Endothelial cell of umbilical vein (primary cell): ENCODE measurements at regions not wholly inside any gene's neighbourhood (a gene's known extent, or its start where the extent isn't known, plus 50 kb on each side); places are given as distances from the start of the nearest gene placed in this dataset.

ENCODE experiments used
- BruUV-seq: library from RNA; stranded (reverse); fragments of 400-500 nt; replicated peaks from 2 replicates; lab custom pipeline; 2021; lab: Mats Ljungman, UMichigan
- CTCF ChIA-PET: fragments of 300-600, 350-600 bp; sonication (Branson Sonifier 250); formaldehyde crosslinking; loops from one replicate; lab custom pipeline; 2021; ENCODE audit warnings: antibody characterized with exemption, inconsistent platforms; lab: Charles Lee
- POLR2A ChIA-PET: fragments of 300-600, 350-600 bp; sonication (Branson Sonifier 250); formaldehyde crosslinking; loops from one replicate; lab custom pipeline; 2021; ENCODE audit warnings: antibody characterized with exemption, inconsistent platforms; lab: Charles Lee
- DNase-seq: peaks from one replicate; pipeline ENCODE4 v3.0.0-alpha.2; 2011; ENCODE audit warnings: low read depth, low spot score
- FAIRE-seq: peaks from 2 replicates; lab custom pipeline; 2011; peaks lifted over from hg19 to GRCh38; lab: Jason Lieb, UNC
- H2AFZ ChIP-seq: 2 replicates; pipeline ENCODE4 v1.6.0; 2012; ENCODE audit warnings: low read depth, low read length, control low read depth, inconsistent platforms
- H3K27ac ChIP-seq: 2 replicates; pipeline ENCODE4 v1.5.1; 2011; ENCODE audit warnings: low read depth, mild to moderate bottlenecking, control low read depth, low read length, moderate library complexity; ENCODE audit not compliant: insufficient read depth
- H3K27me3 ChIP-seq, 2 experiments: 2 replicates each; pipeline versions ENCODE4 v1.6.0 to v1.6.1; 2011; ENCODE audit warnings: low read length in 2 of 2, mixed read lengths in 1 of 2; ENCODE audit not compliant: control insufficient read depth in 2 of 2, insufficient read depth in 2 of 2
- H3K36me3 ChIP-seq, 2 experiments: 2 replicates in 1 of 2; 3 replicates in 1 of 2; pipeline ENCODE4 v1.5.1; 2011; ENCODE audit warnings: low read length in 2 of 2, mild to moderate bottlenecking in 1 of 2, moderate library complexity in 1 of 2; ENCODE audit not compliant: control insufficient read depth in 2 of 2, insufficient read depth in 2 of 2; ENCODE audit errors: extremely low read depth in 1 of 2
- H3K4me1 ChIP-seq: 3 replicates; pipeline ENCODE4 v1.5.1; 2011; ENCODE audit warnings: mild to moderate bottlenecking, low read length; ENCODE audit not compliant: control insufficient read depth, insufficient read depth; ENCODE audit errors: extremely low read depth
- H3K4me2 ChIP-seq: 2 replicates; pipeline ENCODE4 v1.6.1; 2011; ENCODE audit warnings: low read length, control low read depth, mixed read lengths; ENCODE audit not compliant: insufficient read depth
- H3K4me3 ChIP-seq, 3 experiments: fragments of 200-600 bp in 1 of 3; sonication (generic), shearing (Covaris generic) in 1 of 3; replicated peaks in 1 of 3; 2 replicates each; pipeline ENCODE4 v1.5.1; 2011 to 2016; ENCODE audit warnings: control low read depth in 3 of 3, low read length in 3 of 3, mild to moderate bottlenecking in 2 of 3, inconsistent platforms in 1 of 3, low read depth in 1 of 3, moderate library complexity in 1 of 3; ENCODE audit not compliant: insufficient read depth in 1 of 3
- H3K79me2 ChIP-seq: 2 replicates; pipeline ENCODE4 v1.6.0; 2012; ENCODE audit warnings: low read length, inconsistent platforms; ENCODE audit not compliant: control insufficient read depth, insufficient read depth
- H3K9ac ChIP-seq: replicated peaks from 2 replicates; pipeline ENCODE3; 2011; ENCODE audit warnings: low read length, control low read depth; ENCODE audit not compliant: insufficient read depth; ENCODE audit errors: extremely low read depth
- H3K9me1 ChIP-seq: replicated peaks from 3 replicates; pipeline ENCODE4 v1.6.0; 2011; ENCODE audit warnings: mild to moderate bottlenecking, low read length; ENCODE audit not compliant: control insufficient read depth, insufficient read depth; ENCODE audit errors: extremely low read depth
- H3K9me3 ChIP-seq: replicated peaks from 2 replicates; pipeline ENCODE4 v1.5.1; 2012; ENCODE audit warnings: low read length, inconsistent platforms; ENCODE audit not compliant: control insufficient read depth, insufficient read depth
- H4K20me1 ChIP-seq: replicated peaks from 2 replicates; pipeline ENCODE3; 2011; ENCODE audit warnings: mild to moderate bottlenecking, low read length; ENCODE audit not compliant: control insufficient read depth, insufficient read depth; ENCODE audit errors: extremely low read depth
- EZH2 ChIP-seq: IDR thresholded peaks from 2 replicates; pipeline ENCODE4 v1.6.1; 2012; ENCODE audit warnings: borderline replicate concordance, low read depth, mild to moderate bottlenecking, moderate library complexity, low read length, inconsistent platforms; ENCODE audit not compliant: severe bottlenecking
- GATA2 ChIP-seq: IDR thresholded peaks from 2 replicates; pipeline ENCODE4 v1.7.0; 2011; ENCODE audit warnings: low read depth, mild to moderate bottlenecking, moderate library complexity, mixed read lengths, low read length; ENCODE audit not compliant: insufficient read length, insufficient read depth
- JUN ChIP-seq: IDR thresholded peaks from 2 replicates; pipeline ENCODE4 v1.6.1; 2011; ENCODE audit warnings: borderline replicate concordance, low read depth; ENCODE audit not compliant: insufficient read length, insufficient read depth
- MYC ChIP-seq: IDR thresholded peaks from one replicate; pipeline ENCODE4 v1.6.1; 2011; ENCODE audit warnings: mild to moderate bottlenecking, low read depth, low read length
- POLR2A ChIP-seq: IDR thresholded peaks from 2 replicates; pipeline ENCODE4 v1.6.1; 2012; ENCODE audit warnings: low read depth, mild to moderate bottlenecking, control low read depth, low read length
- POLR2AphosphoS5 ChIP-seq: IDR thresholded peaks from 2 replicates; pipeline ENCODE4 v1.6.1; 2012; ENCODE audit warnings: low read depth, mild to moderate bottlenecking, control low read depth, low read length, moderate library complexity; ENCODE audit not compliant: insufficient read depth
- dilution Hi-C: fragments of 300-500 bp; cut with MboI; formaldehyde crosslinking; loops from one replicate; pipeline ENCODE4 v1.15.0; 2019; ENCODE audit warnings: low sequenced_read_pairs; ENCODE audit not compliant: extremely low pct_ligation_motif_present
- intact Hi-C: fragments of 100-400 bp; cut with micrococcal nuclease; formaldehyde crosslinking; loops from one replicate; pipeline ENCODE4 v1.10.0; 2022
- TF ChIP-seq, protein P1 (sequence below), 2 donors: IDR thresholded peaks; 1 replicate in 1 of 2; 2 replicates in 1 of 2; pipeline ENCODE4 v1.5.1; 2011; ENCODE audit warnings: low read length in 2 of 2, mild to moderate bottlenecking in 2 of 2, moderate library complexity in 2 of 2, control low read depth in 1 of 2, inconsistent platforms in 1 of 2, low read depth in 1 of 2; ENCODE audit not compliant: insufficient read depth in 1 of 2; ENCODE audit errors: extremely low read depth in 1 of 2

DNA sequence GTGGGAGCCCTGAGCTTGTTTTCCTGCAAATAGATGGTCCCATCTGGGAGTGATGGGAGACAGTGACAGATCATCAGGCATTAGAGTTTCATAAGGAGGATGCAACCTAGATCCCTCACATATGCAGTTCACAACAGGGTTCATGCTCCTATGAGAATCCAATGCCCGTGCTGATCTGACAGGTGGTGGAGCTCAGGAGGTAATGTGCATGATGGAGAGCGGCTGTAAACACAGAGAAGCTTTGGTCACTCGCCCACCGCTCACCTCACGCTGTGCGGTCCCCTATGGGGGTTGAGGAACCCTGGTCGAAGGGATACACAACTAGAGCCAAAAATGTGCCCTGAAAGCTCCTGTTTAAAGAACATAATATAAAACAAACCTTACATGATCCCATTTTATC is 88.5 kb upstream of the CREB5 start:
- dilution Hi-C loops (no loop called here), intact Hi-C loops (no loop called here)
- no peak overlapping the region for H3K4me2 ChIP-seq
- no peak for TF ChIP-seq GATA2
- no peak for TF ChIP-seq MYC
- TF ChIP-seq POLR2A, result no peak
- no peak for TF ChIP-seq POLR2AphosphoS5
- no peak for TF ChIP-seq EZH2
- TF ChIP-seq, protein P1, sequence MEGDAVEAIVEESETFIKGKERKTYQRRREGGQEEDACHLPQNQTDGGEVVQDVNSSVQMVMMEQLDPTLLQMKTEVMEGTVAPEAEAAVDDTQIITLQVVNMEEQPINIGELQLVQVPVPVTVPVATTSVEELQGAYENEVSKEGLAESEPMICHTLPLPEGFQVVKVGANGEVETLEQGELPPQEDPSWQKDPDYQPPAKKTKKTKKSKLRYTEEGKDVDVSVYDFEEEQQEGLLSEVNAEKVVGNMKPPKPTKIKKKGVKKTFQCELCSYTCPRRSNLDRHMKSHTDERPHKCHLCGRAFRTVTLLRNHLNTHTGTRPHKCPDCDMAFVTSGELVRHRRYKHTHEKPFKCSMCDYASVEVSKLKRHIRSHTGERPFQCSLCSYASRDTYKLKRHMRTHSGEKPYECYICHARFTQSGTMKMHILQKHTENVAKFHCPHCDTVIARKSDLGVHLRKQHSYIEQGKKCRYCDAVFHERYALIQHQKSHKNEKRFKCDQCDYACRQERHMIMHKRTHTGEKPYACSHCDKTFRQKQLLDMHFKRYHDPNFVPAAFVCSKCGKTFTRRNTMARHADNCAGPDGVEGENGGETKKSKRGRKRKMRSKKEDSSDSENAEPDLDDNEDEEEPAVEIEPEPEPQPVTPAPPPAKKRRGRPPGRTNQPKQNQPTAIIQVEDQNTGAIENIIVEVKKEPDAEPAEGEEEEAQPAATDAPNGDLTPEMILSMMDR (IDR thresholded peaks at IDR 0.05; ENCODE audit: extremely low read depth in 1 of 2, insufficient read depth in 1 of 2, low read depth in 1 of 2, low read length in 2 of 2), result no peak
- TF ChIP-seq JUN, result no peak
- H3K79me2 ChIP-seq, result no peaks in the 10 kb centered on the region
- H3K27me3 ChIP-seq, result peaks cover 0 to 2% of the 10 kb centered on the region in 2 experiments
- H3K4me1 ChIP-seq, result no peaks in the 10 kb centered on the region
- FAIRE-seq (no peak), DNase-seq (no peak)
- BruUV-seq, result no TSS peak
- no peaks in the 10 kb centered on the region for H3K36me3 ChIP-seq
- ChIA-PET CTCF (interaction anchor here (0.8 kb wide), 1 partner anchor 18 kb away, joined by 3 read pairs; no protein-coding TSS in a partner anchor), POLR2A (no interaction called here)
- H3K9me1 ChIP-seq, result peaks cover 3% of the 10 kb centered on the region
- H3K27ac ChIP-seq, result no peak overlapping the region
- H3K9me3 ChIP-seq, result no peaks in the 10 kb centered on the region
- H3K4me3 ChIP-seq, result no peak overlapping the region
- H4K20me1 ChIP-seq, result no peaks in the 10 kb centered on the region
- no peak overlapping the region for H2AFZ ChIP-seq
- no peak overlapping the region for H3K9ac ChIP-seq
